HEK293 (cell line): ENCODE measurements at regions not wholly inside any gene's neighbourhood (a gene's known extent, or its start where the extent isn't known, plus 50 kb on each side); places are given as distances from the start of the nearest gene placed in this dataset.
A peak's percentile ranks its signal among the peaks of the same experiment; 100 is the strongest.
"Not testable (repeated sequence)": the region's sequence is repeated elsewhere in the genome, so short reads cannot be mapped to it uniquely, and the experiment has no call there.

Experiments
- CTCF ChIA-PET: fragments of 350-600 bp; formaldehyde crosslinking; extraction: SDS; loops from one replicate; lab custom pipeline; 2021; ENCODE audit warnings: antibody characterized with exemption; lab: Yijun Ruan, JAX
- POLR2A ChIA-PET: fragments of 300-600 bp; formaldehyde crosslinking; extraction: SDS; loops from one replicate; lab custom pipeline; 2020; ENCODE audit warnings: antibody characterized with exemption, inconsistent platforms; lab: Yijun Ruan, JAX
- H3K27ac ChIP-seq: fragments of 200-500 bp; sonication (Bioruptor generic); 2 replicates; pipeline ENCODE4 v1.5.1; 2014; ENCODE audit warnings: low read depth, low read length, control low read depth, inconsistent platforms; ENCODE audit errors: extremely low read depth
- H3K36me3 ChIP-seq, 2 experiments: fragments of 200-500 bp in 1 of 2; sonication (Bioruptor generic) in 1 of 2; 1 replicate in 1 of 2; 2 replicates in 1 of 2; pipeline ENCODE4 v1.5.1; 2014 to 2017; ENCODE audit warnings: inconsistent platforms in 2 of 2, low read length in 2 of 2; ENCODE audit not compliant: control insufficient read depth in 2 of 2, insufficient read depth in 1 of 2
- H3K4me1 ChIP-seq: fragments of 200-500 bp; sonication (Bioruptor generic); 2 replicates; pipeline ENCODE4 v1.5.1; 2014; ENCODE audit warnings: mild to moderate bottlenecking, low read length, inconsistent platforms; ENCODE audit not compliant: control insufficient read depth, insufficient read depth
- H3K4me3 ChIP-seq: 2 replicates; pipeline ENCODE4 v1.5.1; 2011; ENCODE audit warnings: low read depth, mild to moderate bottlenecking, control low read depth, low read length, moderate library complexity
- H3K9me3 ChIP-seq: fragments of 200-500 bp; sonication (Bioruptor generic); 2 replicates; pipeline ENCODE4 v1.5.1; 2014; ENCODE audit warnings: low read depth, low read length, inconsistent platforms; ENCODE audit not compliant: control insufficient read depth, insufficient read depth
- CTCF ChIP-seq: fragments of 450-650 bp; formaldehyde crosslinking; IDR thresholded peaks from 2 replicates; pipeline ENCODE4 v1.5.1; 2016; ENCODE audit warnings: missing biosample characterization, missing genetic modification characterization
- KLF7 ChIP-seq: fragments of 450-650 bp; formaldehyde crosslinking; IDR thresholded peaks from 2 replicates; pipeline ENCODE4 v1.5.1; 2016; ENCODE audit warnings: missing biosample characterization, missing genetic modification characterization, borderline replicate concordance
- SETDB1 ChIP-seq: IDR thresholded peaks from one replicate; pipeline ENCODE4 v1.6.1; 2017; ENCODE audit warnings: mild to moderate bottlenecking, low read length, moderate library complexity, mixed read lengths; ENCODE audit not compliant: insufficient read length
- ZNF2 ChIP-seq: fragments of 450-650 bp; formaldehyde crosslinking; IDR thresholded peaks from 2 replicates; pipeline ENCODE4 v1.5.1; 2016; ENCODE audit warnings: missing biosample characterization, missing genetic modification characterization
- ZNF398 ChIP-seq: fragments of 450-650 bp; formaldehyde crosslinking; IDR thresholded peaks from 2 replicates; pipeline ENCODE4 v1.5.1; 2017; ENCODE audit warnings: missing biosample characterization, missing genetic modification characterization
- ZNF792 ChIP-seq: fragments of 450-650 bp; formaldehyde crosslinking; IDR thresholded peaks from 2 replicates; pipeline ENCODE4 v1.5.1; 2016; ENCODE audit warnings: missing biosample characterization, missing genetic modification characterization
- ZSCAN5A ChIP-seq: fragments of 450-650 bp; formaldehyde crosslinking; IDR thresholded peaks from 2 replicates; pipeline ENCODE4 v1.5.1; 2016; ENCODE audit warnings: missing biosample characterization, missing genetic modification characterization
- TF ChIP-seq, protein P1 (sequence below): fragments of 450-650 bp; formaldehyde crosslinking; IDR thresholded peaks from 2 replicates; pipeline ENCODE4 v1.5.1; 2016; ENCODE audit warnings: missing biosample characterization, missing genetic modification characterization
- TF ChIP-seq, protein P2 (sequence below): fragments of 450-650 bp; formaldehyde crosslinking; IDR thresholded peaks from 2 replicates; pipeline ENCODE4 v1.5.1; 2016; ENCODE audit warnings: missing biosample characterization, missing genetic modification characterization
- TF ChIP-seq, protein P3 (sequence below): fragments of 450-650 bp; formaldehyde crosslinking; IDR thresholded peaks from 2 replicates; pipeline ENCODE4 v1.5.1; 2016; ENCODE audit warnings: missing biosample characterization, missing genetic modification characterization, borderline replicate concordance

DNA sequence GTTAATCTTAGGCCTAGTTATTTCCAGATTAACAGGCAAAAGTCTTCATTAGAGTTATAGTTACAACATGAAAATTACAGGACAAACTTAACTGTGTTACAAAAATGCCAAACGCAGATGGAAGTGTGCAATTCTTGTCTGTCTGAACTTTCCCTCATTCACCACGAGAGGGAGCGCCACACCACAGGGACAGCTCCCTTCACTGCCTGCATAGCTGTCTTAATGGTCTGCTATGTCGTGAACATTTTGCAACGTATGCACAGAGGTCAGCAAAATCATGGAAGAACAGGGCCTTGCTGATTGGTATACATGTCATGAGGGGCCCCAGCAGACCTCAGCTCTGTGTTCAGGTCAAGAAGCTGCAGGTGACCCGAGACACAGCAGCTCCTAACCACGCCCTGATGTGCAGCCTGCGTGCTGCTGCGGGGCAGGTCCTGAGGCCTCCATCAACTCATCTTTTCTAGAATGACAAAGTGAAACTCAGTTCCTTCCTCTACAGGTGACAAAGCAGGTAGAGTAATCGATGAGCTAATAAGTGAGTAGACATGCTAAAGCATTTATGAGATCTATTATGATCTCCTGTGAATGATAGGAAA lies 78.8 kb upstream of the ATP8B1 start (continued):
- TF ChIP-seq CTCF (tag by site-specific recombination) = peak; percentile 88
- TF ChIP-seq, protein P1, sequence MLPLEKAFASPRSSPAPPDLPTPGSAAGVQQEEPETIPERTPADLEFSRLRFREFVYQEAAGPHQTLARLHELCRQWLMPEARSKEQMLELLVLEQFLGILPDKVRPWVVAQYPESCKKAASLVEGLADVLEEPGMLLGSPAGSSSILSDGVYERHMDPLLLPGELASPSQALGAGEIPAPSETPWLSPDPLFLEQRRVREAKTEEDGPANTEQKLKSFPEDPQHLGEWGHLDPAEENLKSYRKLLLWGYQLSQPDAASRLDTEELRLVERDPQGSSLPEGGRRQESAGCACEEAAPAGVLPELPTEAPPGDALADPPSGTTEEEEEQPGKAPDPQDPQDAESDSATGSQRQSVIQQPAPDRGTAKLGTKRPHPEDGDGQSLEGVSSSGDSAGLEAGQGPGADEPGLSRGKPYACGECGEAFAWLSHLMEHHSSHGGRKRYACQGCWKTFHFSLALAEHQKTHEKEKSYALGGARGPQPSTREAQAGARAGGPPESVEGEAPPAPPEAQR (tag by site-specific recombination) = no peak
- 0 out of 2 replicates have a peak, but pooled peaks have one; percentile 30 for TF ChIP-seq ZNF2 (tag by site-specific recombination)
- TF ChIP-seq, protein P2, sequence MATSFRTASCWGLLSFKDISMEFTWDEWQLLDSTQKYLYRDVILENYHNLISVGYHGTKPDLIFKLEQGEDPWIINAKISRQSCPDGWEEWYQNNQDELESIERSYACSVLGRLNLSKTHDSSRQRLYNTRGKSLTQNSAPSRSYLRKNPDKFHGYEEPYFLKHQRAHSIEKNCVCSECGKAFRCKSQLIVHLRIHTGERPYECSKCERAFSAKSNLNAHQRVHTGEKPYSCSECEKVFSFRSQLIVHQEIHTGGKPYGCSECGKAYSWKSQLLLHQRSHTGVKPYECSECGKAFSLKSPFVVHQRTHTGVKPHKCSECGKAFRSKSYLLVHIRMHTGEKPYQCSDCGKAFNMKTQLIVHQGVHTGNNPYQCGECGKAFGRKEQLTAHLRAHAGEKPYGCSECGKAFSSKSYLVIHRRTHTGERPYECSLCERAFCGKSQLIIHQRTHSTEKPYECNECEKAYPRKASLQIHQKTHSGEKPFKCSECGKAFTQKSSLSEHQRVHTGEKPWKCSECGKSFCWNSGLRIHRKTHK (tag by site-specific recombination) = no peak
- no peak for TF ChIP-seq ZSCAN5A (tag by site-specific recombination)
- no peak for TF ChIP-seq ZNF398 (tag by site-specific recombination)
- no peak for TF ChIP-seq ZNF792 (tag by site-specific recombination)
- TF ChIP-seq, protein P3, sequence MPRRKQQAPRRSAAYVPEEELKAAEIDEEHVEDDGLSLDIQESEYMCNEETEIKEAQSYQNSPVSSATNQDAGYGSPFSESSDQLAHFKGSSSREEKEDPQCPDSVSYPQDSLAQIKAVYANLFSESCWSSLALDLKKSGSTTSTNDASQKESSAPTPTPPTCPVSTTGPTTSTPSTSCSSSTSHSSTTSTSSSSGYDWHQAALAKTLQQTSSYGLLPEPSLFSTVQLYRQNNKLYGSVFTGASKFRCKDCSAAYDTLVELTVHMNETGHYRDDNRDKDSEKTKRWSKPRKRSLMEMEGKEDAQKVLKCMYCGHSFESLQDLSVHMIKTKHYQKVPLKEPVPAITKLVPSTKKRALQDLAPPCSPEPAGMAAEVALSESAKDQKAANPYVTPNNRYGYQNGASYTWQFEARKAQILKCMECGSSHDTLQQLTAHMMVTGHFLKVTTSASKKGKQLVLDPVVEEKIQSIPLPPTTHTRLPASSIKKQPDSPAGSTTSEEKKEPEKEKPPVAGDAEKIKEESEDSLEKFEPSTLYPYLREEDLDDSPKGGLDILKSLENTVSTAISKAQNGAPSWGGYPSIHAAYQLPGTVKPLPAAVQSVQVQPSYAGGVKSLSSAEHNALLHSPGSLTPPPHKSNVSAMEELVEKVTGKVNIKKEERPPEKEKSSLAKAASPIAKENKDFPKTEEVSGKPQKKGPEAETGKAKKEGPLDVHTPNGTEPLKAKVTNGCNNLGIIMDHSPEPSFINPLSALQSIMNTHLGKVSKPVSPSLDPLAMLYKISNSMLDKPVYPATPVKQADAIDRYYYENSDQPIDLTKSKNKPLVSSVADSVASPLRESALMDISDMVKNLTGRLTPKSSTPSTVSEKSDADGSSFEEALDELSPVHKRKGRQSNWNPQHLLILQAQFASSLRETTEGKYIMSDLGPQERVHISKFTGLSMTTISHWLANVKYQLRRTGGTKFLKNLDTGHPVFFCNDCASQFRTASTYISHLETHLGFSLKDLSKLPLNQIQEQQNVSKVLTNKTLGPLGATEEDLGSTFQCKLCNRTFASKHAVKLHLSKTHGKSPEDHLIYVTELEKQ (tag by site-specific recombination) = no peak
- no peak for TF ChIP-seq KLF7 (tag by site-specific recombination)

DNA sequence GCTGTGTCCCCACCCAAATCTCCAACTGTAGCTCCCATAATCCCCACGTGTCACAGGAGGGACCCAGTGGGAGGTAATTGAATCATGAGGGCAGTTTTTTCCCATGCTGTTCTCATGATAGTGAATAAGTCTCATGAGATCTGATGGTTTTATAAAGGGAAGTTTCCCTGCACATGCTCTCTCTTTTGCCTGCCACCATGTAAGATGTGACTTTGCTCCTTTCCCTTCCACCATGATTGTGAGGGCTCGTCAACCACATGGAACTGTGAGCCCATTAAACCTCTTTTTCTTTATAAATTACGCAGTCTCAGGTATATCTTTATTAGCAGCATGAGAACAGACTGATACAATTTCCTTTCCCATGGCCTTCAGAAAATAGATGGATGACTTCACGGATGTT lies 76.8 kb upstream of the ATP8B1 start:
- POLR2A ChIA-PET, H3K27ac ChIP-seq, H3K36me3 ChIP-seq, H3K4me1 ChIP-seq, H3K9me3 ChIP-seq, H3K4me3 ChIP-seq: not testable (repeated sequence)
- TF ChIP-seq SETDB1 = peak; percentile 85
- CTCF ChIA-PET = interaction anchor here (1.3 kb wide), 1 partner anchor 256 kb away, joined by 4 read pairs; no protein-coding TSS in a partner anchor
